WTC11 (cell line): ENCODE measurements at regions not wholly inside any gene's neighbourhood (a gene's known extent, or its start where the extent isn't known, plus 50 kb on each side); places are given as distances from the start of the nearest gene placed in this dataset.
A peak's percentile ranks its signal among the peaks of the same experiment; 100 is the strongest.

Experiments used
- ATAC-seq: fragments of 200-7000 bp; cut with Tn5 transposase; 2 replicates; pipeline ENCODE4 v1.10.0; 2021; ENCODE audit warnings: mild to moderate bottlenecking, moderate library complexity
- CTCF ChIA-PET: fragments of 300-600 bp; sonication (Branson Sonifier 250); formaldehyde crosslinking; loops from one replicate; lab custom pipeline; 2021; ENCODE audit warnings: antibody characterized with exemption; lab: Charles Lee
- POLR2A ChIA-PET: fragments of 350-600 bp; sonication (Branson Sonifier 250); formaldehyde crosslinking; loops from one replicate; lab custom pipeline; 2021; ENCODE audit warnings: antibody characterized with exemption; lab: Charles Lee
- DNase-seq: peaks from one replicate; pipeline ENCODE4 v3.0.0; 2021; ENCODE audit warnings: low spot score
- H3K27ac Mint-ChIP-seq: 2 replicates; pipeline ENCODE4 v1.8.0; 2021; ENCODE audit warnings: mixed read lengths
- H3K27me3 Mint-ChIP-seq: 2 replicates; pipeline ENCODE4 v1.8.0; 2021; ENCODE audit warnings: low read depth, mild to moderate bottlenecking, moderate library complexity, mixed read lengths
- H3K36me3 Mint-ChIP-seq: 2 replicates; pipeline ENCODE4 v1.8.0; 2021; ENCODE audit warnings: mixed read lengths
- H3K4me1 Mint-ChIP-seq: 2 replicates; pipeline ENCODE4 v1.8.0; 2022; ENCODE audit warnings: mixed read lengths
- H3K4me3 Mint-ChIP-seq: 2 replicates; pipeline ENCODE4 v1.8.0; 2021; ENCODE audit warnings: mild to moderate bottlenecking, moderate library complexity, mixed read lengths
- H3K9me3 Mint-ChIP-seq: 2 replicates; pipeline ENCODE4 v1.8.0; 2021; ENCODE audit warnings: mixed read lengths
- ATF1 ChIP-seq: sonication (generic); formaldehyde crosslinking; IDR thresholded peaks from 2 replicates; pipeline ENCODE4 v1.8.1; 2023; ENCODE audit warnings: mild to moderate bottlenecking, moderate library complexity, missing genetic modification reagents
- CBFB ChIP-seq: sonication (generic); formaldehyde crosslinking; IDR thresholded peaks from 2 replicates; pipeline ENCODE4 v1.8.1; 2022; ENCODE audit warnings: mild to moderate bottlenecking, low read depth, missing genetic modification reagents
- CREB1 ChIP-seq: sonication (generic); formaldehyde crosslinking; IDR thresholded peaks from 2 replicates; pipeline ENCODE4 v1.8.0; 2023; ENCODE audit warnings: mild to moderate bottlenecking, missing genetic modification reagents
- ELF4 ChIP-seq: sonication (generic); formaldehyde crosslinking; IDR thresholded peaks from 2 replicates; pipeline ENCODE4 v1.8.1; 2022; ENCODE audit warnings: low read depth, mild to moderate bottlenecking, moderate library complexity, missing genetic modification reagents
- FOXP1 ChIP-seq: sonication (generic); formaldehyde crosslinking; IDR thresholded peaks from 2 replicates; pipeline ENCODE4 v1.8.0; 2022; ENCODE audit warnings: missing genetic modification reagents, mild to moderate bottlenecking, moderate library complexity, borderline replicate concordance
- HMGA2 ChIP-seq: fragments of 250-450 bp; sonication (Bioruptor Pico); IDR thresholded peaks from 2 replicates; pipeline ENCODE4 v1.4.0; 2021; ENCODE audit warnings: mild to moderate bottlenecking, moderate library complexity
- NR3C1 ChIP-seq: sonication (generic); formaldehyde crosslinking; conservative IDR thresholded peaks from 2 replicates; pipeline ENCODE4 v1.8.1; 2023; ENCODE audit warnings: low read depth, mild to moderate bottlenecking, missing genetic modification reagents
- OVOL2 ChIP-seq: fragments of 250-450 bp; sonication (Bioruptor Pico); IDR thresholded peaks from 2 replicates; pipeline ENCODE4 v1.9.0; 2021; ENCODE audit warnings: mild to moderate bottlenecking, borderline replicate concordance
- RELA ChIP-seq: sonication (generic); formaldehyde crosslinking; IDR thresholded peaks from 2 replicates; pipeline ENCODE4 v1.8.1; 2022; ENCODE audit warnings: missing genetic modification reagents, mild to moderate bottlenecking, borderline replicate concordance
- SMAD4 ChIP-seq: sonication (generic); formaldehyde crosslinking; IDR thresholded peaks from 2 replicates; pipeline ENCODE4 v1.8.0; 2022; ENCODE audit warnings: mild to moderate bottlenecking, missing genetic modification reagents
- SP1 ChIP-seq: sonication (generic); formaldehyde crosslinking; conservative IDR thresholded peaks from 2 replicates; pipeline ENCODE4 v1.8.1; 2022; ENCODE audit warnings: missing genetic modification reagents
- TEAD4 ChIP-seq: sonication (generic); formaldehyde crosslinking; IDR thresholded peaks from 2 replicates; pipeline ENCODE4 v1.8.0; 2022; ENCODE audit warnings: mild to moderate bottlenecking, missing genetic modification reagents
- TF ChIP-seq, protein P1 (sequence below): fragments of 250-450 bp; sonication (Bioruptor Pico); IDR thresholded peaks from 2 replicates; pipeline ENCODE4 v1.9.0; 2021; ENCODE audit warnings: mild to moderate bottlenecking
- TF ChIP-seq, protein P2 (sequence below): sonication (generic); formaldehyde crosslinking; IDR thresholded peaks from 2 replicates; pipeline ENCODE4 v1.8.1; 2022; ENCODE audit warnings: low read depth, missing genetic modification reagents, borderline replicate concordance
- TF ChIP-seq, protein P3 (sequence below): fragments of 250-450 bp; sonication (Bioruptor Pico); IDR thresholded peaks from 2 replicates; pipeline ENCODE4 v1.9.0; 2021; ENCODE audit warnings: mild to moderate bottlenecking, borderline replicate concordance
- TF ChIP-seq, protein P4 (sequence below): sonication (generic); formaldehyde crosslinking; IDR thresholded peaks from 2 replicates; pipeline ENCODE4 v1.8.0; 2022; ENCODE audit warnings: mild to moderate bottlenecking, missing genetic modification reagents

DNA sequence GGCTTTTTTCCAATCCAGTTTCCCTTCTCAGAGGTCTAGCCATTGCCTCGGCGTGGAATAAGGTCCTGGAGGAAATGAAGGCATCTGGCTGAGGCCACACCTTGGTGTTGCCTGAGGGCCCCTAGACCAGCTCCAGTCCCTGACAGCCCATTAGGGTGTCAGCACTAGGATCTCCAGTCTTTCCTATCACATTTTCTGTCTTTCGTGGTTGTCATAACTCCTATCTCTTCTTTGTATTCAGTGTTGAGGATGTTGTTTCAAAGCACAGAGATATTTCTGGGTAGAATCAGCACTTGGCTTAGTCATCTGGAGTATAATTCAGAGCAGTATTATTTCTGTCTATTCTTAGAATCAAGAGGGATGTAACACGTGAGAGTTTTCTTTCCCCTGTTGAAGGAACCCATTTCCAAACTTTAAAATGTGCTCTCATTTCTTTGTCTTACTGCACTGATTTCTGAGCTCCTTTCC, 844.3 kb downstream of the KCNT2 start:
- Mint-ChIP-seq H3K27me3 (no peaks in the 10 kb centered on the region), H3K9me3 (no peaks in the 10 kb centered on the region), H3K27ac (peak overlapping the region; percentile 32; the same call in 1 of the 2 replicates), H3K36me3 (no peaks in the 10 kb centered on the region), H3K4me3 (no peak overlapping the region), H3K4me1 (no peaks in the 10 kb centered on the region)
- peak; percentile 44 for ATAC-seq
- POLR2A ChIA-PET: no interaction called here
- CTCF ChIA-PET: no interaction called here
- TF ChIP-seq RELA (no peak), ELF4 (CRISPR knock-in tag) (no peak), CBFB (CRISPR knock-in tag) (no peak), HMGA2 (CRISPR knock-in tag) (no peak), ATF1 (no peak), OVOL2 (no peak), SMAD4 (CRISPR knock-in tag) (no peak), CREB1 (CRISPR knock-in tag) (no peak), FOXP1 (CRISPR knock-in tag) (no peak), TEAD4 (CRISPR knock-in tag) (no peak), SP1 (CRISPR knock-in tag) (no peak), NR3C1 (CRISPR knock-in tag) (no peak)
- TF ChIP-seq, protein P1, sequence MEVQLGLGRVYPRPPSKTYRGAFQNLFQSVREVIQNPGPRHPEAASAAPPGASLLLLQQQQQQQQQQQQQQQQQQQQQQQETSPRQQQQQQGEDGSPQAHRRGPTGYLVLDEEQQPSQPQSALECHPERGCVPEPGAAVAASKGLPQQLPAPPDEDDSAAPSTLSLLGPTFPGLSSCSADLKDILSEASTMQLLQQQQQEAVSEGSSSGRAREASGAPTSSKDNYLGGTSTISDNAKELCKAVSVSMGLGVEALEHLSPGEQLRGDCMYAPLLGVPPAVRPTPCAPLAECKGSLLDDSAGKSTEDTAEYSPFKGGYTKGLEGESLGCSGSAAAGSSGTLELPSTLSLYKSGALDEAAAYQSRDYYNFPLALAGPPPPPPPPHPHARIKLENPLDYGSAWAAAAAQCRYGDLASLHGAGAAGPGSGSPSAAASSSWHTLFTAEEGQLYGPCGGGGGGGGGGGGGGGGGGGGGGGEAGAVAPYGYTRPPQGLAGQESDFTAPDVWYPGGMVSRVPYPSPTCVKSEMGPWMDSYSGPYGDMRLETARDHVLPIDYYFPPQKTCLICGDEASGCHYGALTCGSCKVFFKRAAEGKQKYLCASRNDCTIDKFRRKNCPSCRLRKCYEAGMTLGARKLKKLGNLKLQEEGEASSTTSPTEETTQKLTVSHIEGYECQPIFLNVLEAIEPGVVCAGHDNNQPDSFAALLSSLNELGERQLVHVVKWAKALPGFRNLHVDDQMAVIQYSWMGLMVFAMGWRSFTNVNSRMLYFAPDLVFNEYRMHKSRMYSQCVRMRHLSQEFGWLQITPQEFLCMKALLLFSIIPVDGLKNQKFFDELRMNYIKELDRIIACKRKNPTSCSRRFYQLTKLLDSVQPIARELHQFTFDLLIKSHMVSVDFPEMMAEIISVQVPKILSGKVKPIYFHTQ (CRISPR knock-in tag): no peak
- TF ChIP-seq, protein P2, sequence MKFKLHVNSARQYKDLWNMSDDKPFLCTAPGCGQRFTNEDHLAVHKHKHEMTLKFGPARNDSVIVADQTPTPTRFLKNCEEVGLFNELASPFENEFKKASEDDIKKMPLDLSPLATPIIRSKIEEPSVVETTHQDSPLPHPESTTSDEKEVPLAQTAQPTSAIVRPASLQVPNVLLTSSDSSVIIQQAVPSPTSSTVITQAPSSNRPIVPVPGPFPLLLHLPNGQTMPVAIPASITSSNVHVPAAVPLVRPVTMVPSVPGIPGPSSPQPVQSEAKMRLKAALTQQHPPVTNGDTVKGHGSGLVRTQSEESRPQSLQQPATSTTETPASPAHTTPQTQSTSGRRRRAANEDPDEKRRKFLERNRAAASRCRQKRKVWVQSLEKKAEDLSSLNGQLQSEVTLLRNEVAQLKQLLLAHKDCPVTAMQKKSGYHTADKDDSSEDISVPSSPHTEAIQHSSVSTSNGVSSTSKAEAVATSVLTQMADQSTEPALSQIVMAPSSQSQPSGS (CRISPR knock-in tag): no peak
- TF ChIP-seq, protein P3, sequence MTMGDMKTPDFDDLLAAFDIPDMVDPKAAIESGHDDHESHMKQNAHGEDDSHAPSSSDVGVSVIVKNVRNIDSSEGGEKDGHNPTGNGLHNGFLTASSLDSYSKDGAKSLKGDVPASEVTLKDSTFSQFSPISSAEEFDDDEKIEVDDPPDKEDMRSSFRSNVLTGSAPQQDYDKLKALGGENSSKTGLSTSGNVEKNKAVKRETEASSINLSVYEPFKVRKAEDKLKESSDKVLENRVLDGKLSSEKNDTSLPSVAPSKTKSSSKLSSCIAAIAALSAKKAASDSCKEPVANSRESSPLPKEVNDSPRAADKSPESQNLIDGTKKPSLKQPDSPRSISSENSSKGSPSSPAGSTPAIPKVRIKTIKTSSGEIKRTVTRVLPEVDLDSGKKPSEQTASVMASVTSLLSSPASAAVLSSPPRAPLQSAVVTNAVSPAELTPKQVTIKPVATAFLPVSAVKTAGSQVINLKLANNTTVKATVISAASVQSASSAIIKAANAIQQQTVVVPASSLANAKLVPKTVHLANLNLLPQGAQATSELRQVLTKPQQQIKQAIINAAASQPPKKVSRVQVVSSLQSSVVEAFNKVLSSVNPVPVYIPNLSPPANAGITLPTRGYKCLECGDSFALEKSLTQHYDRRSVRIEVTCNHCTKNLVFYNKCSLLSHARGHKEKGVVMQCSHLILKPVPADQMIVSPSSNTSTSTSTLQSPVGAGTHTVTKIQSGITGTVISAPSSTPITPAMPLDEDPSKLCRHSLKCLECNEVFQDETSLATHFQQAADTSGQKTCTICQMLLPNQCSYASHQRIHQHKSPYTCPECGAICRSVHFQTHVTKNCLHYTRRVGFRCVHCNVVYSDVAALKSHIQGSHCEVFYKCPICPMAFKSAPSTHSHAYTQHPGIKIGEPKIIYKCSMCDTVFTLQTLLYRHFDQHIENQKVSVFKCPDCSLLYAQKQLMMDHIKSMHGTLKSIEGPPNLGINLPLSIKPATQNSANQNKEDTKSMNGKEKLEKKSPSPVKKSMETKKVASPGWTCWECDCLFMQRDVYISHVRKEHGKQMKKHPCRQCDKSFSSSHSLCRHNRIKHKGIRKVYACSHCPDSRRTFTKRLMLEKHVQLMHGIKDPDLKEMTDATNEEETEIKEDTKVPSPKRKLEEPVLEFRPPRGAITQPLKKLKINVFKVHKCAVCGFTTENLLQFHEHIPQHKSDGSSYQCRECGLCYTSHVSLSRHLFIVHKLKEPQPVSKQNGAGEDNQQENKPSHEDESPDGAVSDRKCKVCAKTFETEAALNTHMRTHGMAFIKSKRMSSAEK (CRISPR knock-in tag): no peak
- TF ChIP-seq, protein P4, sequence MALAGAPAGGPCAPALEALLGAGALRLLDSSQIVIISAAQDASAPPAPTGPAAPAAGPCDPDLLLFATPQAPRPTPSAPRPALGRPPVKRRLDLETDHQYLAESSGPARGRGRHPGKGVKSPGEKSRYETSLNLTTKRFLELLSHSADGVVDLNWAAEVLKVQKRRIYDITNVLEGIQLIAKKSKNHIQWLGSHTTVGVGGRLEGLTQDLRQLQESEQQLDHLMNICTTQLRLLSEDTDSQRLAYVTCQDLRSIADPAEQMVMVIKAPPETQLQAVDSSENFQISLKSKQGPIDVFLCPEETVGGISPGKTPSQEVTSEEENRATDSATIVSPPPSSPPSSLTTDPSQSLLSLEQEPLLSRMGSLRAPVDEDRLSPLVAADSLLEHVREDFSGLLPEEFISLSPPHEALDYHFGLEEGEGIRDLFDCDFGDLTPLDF (CRISPR knock-in tag): no peak
- DNase-seq: no peak
